ENCODE measurements at regions not wholly inside any gene's neighbourhood (a gene's known extent, or its start where the extent isn't known, plus 50 kb on each side); places are given as distances from the start of the nearest gene placed in this dataset.
"Not testable (repeated sequence)": the region's sequence is repeated elsewhere in the genome, so short reads cannot be mapped to it uniquely, and the experiment has no call there.

GRCh38 chr11:22441831-22442230 is 103.7 kb downstream of the SLC17A6 start:
- DNase-seq (ENCODE audit: low spot score), result no peak

GRCh38 chr11:22435582-22435981 is 97.4 kb downstream of the SLC17A6 start:
- not testable (repeated sequence) for DNase-seq (ENCODE audit: low spot score)

GRCh38 chr11:22433517-22433916 is 95.3 kb downstream of the SLC17A6 start:
- no peak for DNase-seq (ENCODE audit: low spot score)

- no peak for DNase-seq (ENCODE audit: low spot score)
These were observed 94.9 kb downstream of the SLC17A6 start for GRCh38 chr11:22433094-22433455.

- no peak for DNase-seq (ENCODE audit: low spot score)
These were observed 94.3 kb downstream of the SLC17A6 start for GRCh38 chr11:22432291-22433093.

GRCh38 chr11:22431106-22431505 is 92.9 kb downstream of the SLC17A6 start:
- no peak for DNase-seq (ENCODE audit: low spot score)

- no peak for DNase-seq (ENCODE audit: low spot score)
These were observed 92.5 kb downstream of the SLC17A6 start for GRCh38 chr11:22430639-22431038.

- no peak for DNase-seq (ENCODE audit: low spot score)
These were observed 92.0 kb downstream of the SLC17A6 start for GRCh38 chr11:22430141-22430541.

Measured in A172 (cell line).